Subcutaneous abdominal adipose tissue (tissue), 5 donors: ENCODE measurements at regions not wholly inside any gene's neighbourhood (a gene's known extent, or its start where the extent isn't known, plus 50 kb on each side); places are given as distances from the start of the nearest gene placed in this dataset.
A peak's percentile ranks its signal among the peaks of the same experiment; 100 is the strongest.
"Not testable (repeated sequence)": the region's sequence is repeated elsewhere in the genome, so short reads cannot be mapped to it uniquely, and the experiment has no call there.

Experiments used
- H3K27ac ChIP-seq: one replicate; pipeline ENCODE4 v1.7.0; 2013; ENCODE audit warnings: low read depth, mild to moderate bottlenecking, inconsistent platforms, low read length, moderate library complexity
- H3K27me3 ChIP-seq, 5 donors: one replicate each; pipeline ENCODE4 v1.7.0; 2013; ENCODE audit warnings: low read length in 5 of 5, inconsistent platforms in 1 of 5; ENCODE audit not compliant: control insufficient read depth in 5 of 5, insufficient read depth in 4 of 5
- H3K36me3 ChIP-seq, 5 donors: one replicate each; pipeline ENCODE4 v1.7.0; 2013; ENCODE audit warnings: low read length in 5 of 5; ENCODE audit not compliant: control insufficient read depth in 5 of 5, insufficient read depth in 5 of 5
- H3K4me1 ChIP-seq, 5 donors: one replicate each; pipeline ENCODE4 v1.7.0; 2013; ENCODE audit warnings: low read length in 5 of 5, mild to moderate bottlenecking in 3 of 5, moderate library complexity in 1 of 5; ENCODE audit not compliant: control insufficient read depth in 5 of 5, insufficient read depth in 5 of 5
- H3K4me3 ChIP-seq, 5 donors: one replicate each; pipeline ENCODE4 v1.7.0; 2013; ENCODE audit warnings: low read length in 5 of 5, low read depth in 1 of 5
- H3K9ac ChIP-seq, 5 donors: one replicate each; pipeline ENCODE4 v1.7.0; 2013; ENCODE audit warnings: low read length in 5 of 5, mild to moderate bottlenecking in 4 of 5, moderate library complexity in 3 of 5
- H3K9me3 ChIP-seq, 5 donors: one replicate each; pipeline ENCODE4 v1.7.0; 2013; ENCODE audit warnings: low read length in 5 of 5; ENCODE audit not compliant: control insufficient read depth in 5 of 5
- donor health status: healthy.
- donor health status: healthy.
- donor health status: healthy.
- donor health status: healthy.
- donor health status: healthy.

DNA sequence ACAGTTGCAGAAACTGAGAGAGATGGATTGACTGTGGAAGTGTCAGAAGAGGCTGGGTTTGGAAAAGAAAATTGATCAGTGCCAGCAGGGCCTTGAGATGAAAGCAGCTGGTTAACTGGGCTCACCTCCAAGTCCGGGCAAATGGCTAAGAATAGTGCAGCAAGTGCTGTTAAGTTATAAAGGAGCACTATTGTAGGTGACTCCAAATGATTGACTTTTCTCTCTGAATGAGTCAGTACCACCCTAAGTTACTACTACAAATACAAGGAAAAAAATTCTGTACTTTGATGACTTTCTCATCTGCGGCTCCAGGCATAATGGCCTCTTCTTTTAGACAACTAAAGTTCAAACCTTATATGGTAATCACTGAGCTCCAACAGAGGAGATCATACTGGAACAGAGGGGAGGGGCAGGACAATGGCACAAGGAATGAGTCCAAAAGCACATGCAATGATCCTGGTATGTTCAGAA, 733.4 kb upstream of the INTU start:
- Histone ChIP-seq H3K4me1 (peaks cover 0 to 25% (median 9%) of the 10 kb centered on the region in 5 donors), H3K9me3 (peaks cover 0 to 6% (median 0%) of the 10 kb centered on the region in 5 donors), H3K27ac (peak overlapping the region; percentile 19), H3K9ac (no peak overlapping the region), H3K36me3 (no peaks in the 10 kb centered on the region), H3K27me3 (no peaks in the 10 kb centered on the region), H3K4me3 (peak overlapping the region in 1 of 5 donors; percentile 10)

GRCh38 chr4:126906466-126906865, 726.3 kb upstream of the INTU start:
- H3K27me3 ChIP-seq, result no peaks in the 10 kb centered on the region
- no peak overlapping the region for H3K27ac ChIP-seq
- H3K4me1 ChIP-seq, result no peaks in the 10 kb centered on the region
- H3K9ac ChIP-seq, result no peak overlapping the region
- no peaks in the 10 kb centered on the region for H3K9me3 ChIP-seq
- no peak overlapping the region for H3K4me3 ChIP-seq
- H3K36me3 ChIP-seq, result no peaks in the 10 kb centered on the region

GRCh38 chr4:126907389-126907788, 725.4 kb upstream of the INTU start:
- Histone ChIP-seq H3K27ac (no peak overlapping the region), H3K9me3 (no peaks in the 10 kb centered on the region), H3K4me1 (no peaks in the 10 kb centered on the region), H3K27me3 (no peaks in the 10 kb centered on the region), H3K36me3 (no peaks in the 10 kb centered on the region), H3K9ac (no peak overlapping the region), H3K4me3 (no peak overlapping the region)

- Histone ChIP-seq H3K27me3 (no peaks in the 10 kb centered on the region), H3K27ac (no peak overlapping the region), H3K36me3 (no peaks in the 10 kb centered on the region), H3K4me1 (peaks cover 0 to 13% (median 0%) of the 10 kb centered on the region in 5 donors), H3K9me3 (no peaks in the 10 kb centered on the region), H3K9ac (no peak overlapping the region), H3K4me3 (peak overlapping the region in 2 of 5 donors; percentile 23 to 24)
Measured at GRCh38 chr4:126916049-126916625, 716.6 kb upstream of the INTU start.

GRCh38 chr4:126916626-126917140, 716.1 kb upstream of the INTU start:
- Histone ChIP-seq H3K27ac (no peak overlapping the region), H3K36me3 (no peaks in the 10 kb centered on the region), H3K4me1 (peaks cover 0 to 13% (median 0%) of the 10 kb centered on the region in 5 donors), H3K4me3 (peak overlapping the region in 2 of 5 donors; percentile 22 to 24), H3K9me3 (no peaks in the 10 kb centered on the region), H3K9ac (no peak overlapping the region), H3K27me3 (no peaks in the 10 kb centered on the region)

GRCh38 chr4:126922328-126922938, 710.3 kb upstream of the INTU start:
- not testable (repeated sequence) for H3K4me1 ChIP-seq, H3K27ac ChIP-seq, H3K9me3 ChIP-seq, H3K27me3 ChIP-seq, H3K36me3 ChIP-seq, H3K4me3 ChIP-seq, H3K9ac ChIP-seq

GRCh38 chr4:126924237-126924636, 708.5 kb upstream of the INTU start:
- Histone ChIP-seq H3K36me3 (no peaks in the 10 kb centered on the region), H3K4me1 (no peaks in the 10 kb centered on the region), H3K4me3 (no peak overlapping the region), H3K9me3 (peaks cover 0 to 5% (median 2%) of the 10 kb centered on the region in 5 donors), H3K27me3 (no peaks in the 10 kb centered on the region), H3K27ac (no peak overlapping the region), H3K9ac (no peak overlapping the region)

DNA sequence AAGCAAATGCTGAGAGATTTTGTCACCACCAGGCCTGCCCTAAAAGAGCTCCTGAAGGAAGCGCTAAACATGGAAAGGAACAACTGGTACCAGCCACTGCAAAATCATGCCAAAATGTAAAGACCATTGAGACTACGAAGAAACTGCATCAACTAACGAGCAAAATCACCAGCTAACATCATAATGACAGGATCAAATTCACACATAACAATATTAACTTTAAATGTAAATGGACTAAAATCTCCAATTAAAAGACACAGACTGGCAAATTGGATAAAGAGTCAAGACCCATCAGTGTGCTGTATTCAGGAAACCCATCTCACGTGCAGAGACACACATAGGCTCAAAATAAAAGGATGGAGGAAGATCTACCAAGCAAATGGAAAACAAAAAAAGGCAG, 702.7 kb upstream of the INTU start:
- H3K27me3 ChIP-seq, H3K36me3 ChIP-seq, H3K9me3 ChIP-seq, H3K4me1 ChIP-seq, H3K27ac ChIP-seq, H3K4me3 ChIP-seq, H3K9ac ChIP-seq: not testable (repeated sequence)

DNA sequence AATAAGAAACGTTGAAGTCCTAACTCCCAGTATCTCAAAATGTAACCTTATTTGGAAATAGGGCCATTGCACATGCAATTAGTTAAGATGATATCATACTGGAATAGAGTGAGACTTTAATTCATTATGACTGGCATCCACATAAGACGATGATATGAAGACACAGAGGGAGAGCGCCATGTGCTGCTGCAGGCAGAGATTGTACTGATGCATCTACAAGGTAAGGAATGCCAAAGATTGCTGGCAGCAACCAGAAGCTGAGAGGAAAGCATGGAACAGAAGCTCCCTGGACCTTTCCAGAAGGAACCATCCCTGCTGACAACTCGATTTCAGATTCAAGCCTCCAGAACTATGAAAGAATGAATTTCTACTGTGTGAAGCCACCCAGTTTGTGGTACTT, 697.0 kb upstream of the INTU start:
- H3K27me3 ChIP-seq, result no peaks in the 10 kb centered on the region
- H3K27ac ChIP-seq, result no peak overlapping the region
- H3K4me1 ChIP-seq, result peaks cover 0 to 7% (median 0%) of the 10 kb centered on the region in 5 donors
- H3K9ac ChIP-seq, result no peak overlapping the region
- no peaks in the 10 kb centered on the region for H3K9me3 ChIP-seq
- H3K36me3 ChIP-seq, result no peaks in the 10 kb centered on the region
- H3K4me3 ChIP-seq, result no peak overlapping the region

DNA sequence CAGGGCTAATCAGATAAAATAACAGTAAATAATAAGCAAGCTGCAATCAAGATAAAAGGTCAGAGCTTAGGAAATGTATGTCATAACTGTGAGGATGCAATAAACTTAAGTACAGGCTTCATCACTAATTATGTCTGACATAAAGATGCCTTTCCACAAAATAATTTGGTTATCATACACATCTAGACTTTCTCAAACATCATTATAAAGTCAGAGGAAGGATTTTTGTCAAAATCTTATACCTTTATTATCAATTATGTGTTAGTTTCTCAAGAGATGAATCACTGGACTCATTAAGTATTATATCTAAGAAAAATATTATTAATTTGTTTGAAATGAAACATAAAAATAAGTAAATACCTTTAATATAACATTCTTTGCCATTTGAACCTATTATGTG, 695.4 kb upstream of the INTU start:
- Histone ChIP-seq H3K36me3 (no peaks in the 10 kb centered on the region), H3K27me3 (no peaks in the 10 kb centered on the region), H3K9ac (no peak overlapping the region), H3K27ac (no peak overlapping the region), H3K4me1 (peaks cover 0 to 7% (median 0%) of the 10 kb centered on the region in 5 donors), H3K9me3 (no peaks in the 10 kb centered on the region), H3K4me3 (no peak overlapping the region)
